ENCODE measurements at regions not wholly inside any gene's neighbourhood (a gene's known extent, or its start where the extent isn't known, plus 50 kb on each side); places are given as distances from the start of the nearest gene placed in this dataset.
A peak's percentile ranks its signal among the peaks of the same experiment; 100 is the strongest.

DNA sequence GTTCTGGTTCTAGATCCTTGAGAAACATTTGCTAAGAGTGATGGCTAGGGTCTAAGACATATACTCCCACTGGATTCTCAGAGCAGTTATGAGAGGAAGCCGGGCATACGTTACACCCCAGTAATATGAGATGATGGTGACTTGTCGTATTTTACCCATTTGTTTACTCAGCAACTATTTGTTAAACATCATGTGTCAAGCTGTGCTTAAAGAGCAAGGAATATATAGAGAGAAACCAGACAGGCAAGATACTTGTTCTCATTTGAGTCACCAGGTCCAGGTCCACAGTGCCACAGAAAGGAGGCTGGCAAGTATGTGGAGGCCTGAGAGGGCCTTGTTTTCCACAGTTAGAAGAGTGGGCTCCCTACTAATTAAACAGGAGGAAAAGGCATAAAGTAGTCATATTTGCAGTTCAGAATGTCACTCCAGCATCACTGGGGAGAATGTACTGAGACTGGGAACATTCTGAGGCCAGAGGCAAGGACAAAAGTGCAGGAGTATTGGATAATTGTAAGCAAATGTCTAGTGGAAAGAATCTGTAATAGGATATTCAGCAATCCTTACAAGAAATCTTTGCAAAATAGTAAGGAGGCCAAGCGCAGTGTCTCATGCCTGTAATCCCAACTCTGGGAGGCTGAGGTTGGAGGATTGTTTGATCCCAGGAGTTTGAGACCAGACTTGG lies 142.2 kb downstream of the IRS2 start:
- no peak for DNase-seq (ENCODE audit: low spot score)

DNA sequence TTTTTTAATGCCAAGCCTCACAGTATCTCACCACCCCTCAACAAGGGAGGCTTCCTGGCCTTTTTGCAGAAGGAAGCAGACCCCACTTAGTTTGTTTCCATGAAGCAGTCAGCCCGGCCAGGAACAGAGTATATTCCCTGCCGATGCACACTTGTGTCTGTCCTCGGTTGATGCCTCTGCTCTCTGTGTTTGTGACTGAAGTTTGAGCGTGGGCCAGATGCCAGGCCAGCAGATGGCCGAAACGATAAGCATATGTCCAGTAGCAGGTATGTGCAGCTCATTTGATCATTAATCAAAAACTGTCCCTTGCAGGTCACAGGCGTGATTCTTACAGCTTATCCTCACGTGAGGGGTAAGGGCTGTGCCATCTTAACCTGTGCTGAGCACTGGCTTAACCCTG lies 144.0 kb downstream of the IRS2 start:
- DNase-seq (ENCODE audit: low spot score): no peak

DNA sequence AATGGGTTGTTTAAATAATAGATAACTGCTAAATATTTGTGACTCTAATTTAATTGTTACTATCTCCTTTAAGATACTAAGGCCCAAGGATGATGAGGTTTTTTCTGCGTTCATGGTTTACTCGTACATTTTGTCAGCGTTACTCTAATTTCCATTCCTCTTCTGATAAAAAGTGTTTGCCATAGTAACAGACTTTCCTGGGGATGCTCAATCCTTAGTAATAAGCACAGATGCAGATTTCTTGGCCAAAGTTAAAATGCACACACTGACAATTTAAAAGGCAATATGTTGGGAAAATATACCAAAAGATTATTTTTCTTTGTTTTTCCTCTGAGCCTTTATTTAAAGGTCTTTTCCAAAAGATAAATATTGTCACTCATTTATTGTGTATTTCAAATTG lies 149.6 kb downstream of the IRS2 start:
- no peak for DNase-seq (ENCODE audit: low spot score)

GRCh38 chr13:109631069-109631468 lies 155.3 kb downstream of the IRS2 start:
- no peak for DNase-seq (ENCODE audit: low spot score)

DNA sequence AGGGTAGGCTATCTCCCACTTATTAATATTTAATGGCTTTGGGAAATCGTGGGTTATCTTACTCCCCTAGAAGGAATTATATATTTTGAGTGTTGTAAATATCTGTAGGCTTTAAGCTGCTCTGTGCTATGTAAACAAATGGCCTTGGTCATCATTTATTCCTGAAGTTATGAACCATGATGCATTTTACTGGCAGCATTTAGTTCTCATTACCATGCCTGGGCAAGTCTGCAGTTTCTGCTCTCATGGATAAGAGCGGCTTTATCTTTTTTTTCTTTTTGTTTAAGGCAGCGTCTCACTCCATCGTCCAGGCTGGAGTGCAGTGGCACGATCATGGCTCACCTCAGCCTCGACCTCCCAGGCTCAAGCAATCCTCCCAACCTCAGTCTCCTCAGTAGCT lies 156.1 kb downstream of the IRS2 start:
- no peak for DNase-seq (ENCODE audit: low spot score)

- DNase-seq (ENCODE audit: low spot score): no peak
Observed at GRCh38 chr13:109629737-109630136, 156.6 kb downstream of the IRS2 start.

DNA sequence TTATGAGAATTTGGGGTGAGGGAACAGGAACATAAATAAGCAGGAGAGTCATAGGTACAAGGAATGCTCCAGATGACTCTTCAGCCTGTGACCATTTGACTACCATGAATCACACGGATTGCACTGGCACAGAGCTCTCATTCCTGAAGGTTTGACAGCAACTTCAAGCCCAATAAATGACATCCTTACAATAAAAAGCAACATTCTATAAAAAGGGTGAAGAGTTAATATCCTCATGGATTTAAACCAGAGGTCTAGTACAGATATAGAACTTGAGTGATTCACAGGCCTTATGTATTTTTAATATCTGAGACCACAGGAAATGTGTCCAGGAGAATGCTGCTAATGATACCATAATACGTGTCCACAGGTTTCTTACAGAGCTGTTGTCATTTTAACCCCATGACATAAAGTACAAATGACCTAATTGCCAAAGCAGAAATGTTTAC lies 158.1 kb downstream of the IRS2 start:
- DNase-seq (ENCODE audit: low spot score): no peak

DNA sequence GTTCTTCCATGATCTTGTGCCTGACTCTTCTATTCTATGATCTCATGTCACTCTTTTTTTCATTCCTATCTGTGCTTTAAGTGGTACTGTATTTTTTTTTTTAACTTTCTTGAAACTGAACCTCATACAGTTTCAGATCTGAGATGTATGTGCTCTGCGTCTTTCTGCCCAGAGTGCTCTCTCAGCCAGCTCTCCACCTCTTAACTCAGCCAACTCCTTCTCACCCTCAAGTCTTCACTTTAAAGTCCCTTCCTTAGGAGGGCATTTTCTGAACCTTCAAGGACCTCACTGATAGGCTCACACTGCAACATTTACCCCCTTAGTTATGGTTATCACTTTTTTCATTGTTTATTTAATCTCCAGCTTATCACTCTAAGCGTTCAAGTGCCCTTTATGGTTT lies 158.7 kb downstream of the IRS2 start:
- no peak for DNase-seq (ENCODE audit: low spot score)

DNA sequence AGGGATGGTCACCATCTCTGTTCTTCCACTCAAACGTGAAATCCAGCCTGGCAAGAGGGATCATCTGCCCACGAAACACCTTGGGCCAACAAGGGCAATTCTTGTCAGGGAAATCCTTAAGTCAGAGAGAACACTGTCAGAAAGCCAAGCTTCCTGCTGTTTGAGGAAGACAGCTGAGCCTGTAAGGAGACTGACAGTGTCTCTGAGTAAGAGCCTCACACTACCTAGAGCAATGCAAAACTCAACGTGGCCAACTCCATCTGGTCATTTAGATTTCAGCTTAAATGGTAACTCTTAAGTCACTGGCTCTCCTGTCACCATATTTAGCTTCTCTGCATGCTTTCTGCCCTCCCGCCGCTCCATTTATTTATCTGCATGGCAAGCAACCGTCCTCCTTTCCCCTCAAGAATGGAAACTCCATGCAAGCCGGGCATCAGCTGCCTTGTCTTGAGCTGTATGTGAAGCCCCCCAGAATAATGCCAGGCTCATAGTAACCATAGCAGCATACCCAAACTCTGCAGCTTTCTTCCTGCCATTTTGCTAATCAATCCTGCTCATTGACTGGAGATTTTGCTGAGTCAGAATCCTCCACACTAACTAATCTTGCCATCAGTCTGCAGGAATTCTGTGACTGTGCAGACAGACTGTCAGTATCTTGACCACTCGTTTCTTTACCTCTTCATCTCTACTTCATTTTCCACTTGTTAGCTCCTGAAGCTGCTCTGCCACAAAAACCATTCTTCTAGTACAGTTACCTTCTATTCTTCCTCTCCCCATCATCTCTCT lies 159.8 kb downstream of the IRS2 start:
- peak; percentile 15 for DNase-seq (ENCODE audit: low spot score)

DNA sequence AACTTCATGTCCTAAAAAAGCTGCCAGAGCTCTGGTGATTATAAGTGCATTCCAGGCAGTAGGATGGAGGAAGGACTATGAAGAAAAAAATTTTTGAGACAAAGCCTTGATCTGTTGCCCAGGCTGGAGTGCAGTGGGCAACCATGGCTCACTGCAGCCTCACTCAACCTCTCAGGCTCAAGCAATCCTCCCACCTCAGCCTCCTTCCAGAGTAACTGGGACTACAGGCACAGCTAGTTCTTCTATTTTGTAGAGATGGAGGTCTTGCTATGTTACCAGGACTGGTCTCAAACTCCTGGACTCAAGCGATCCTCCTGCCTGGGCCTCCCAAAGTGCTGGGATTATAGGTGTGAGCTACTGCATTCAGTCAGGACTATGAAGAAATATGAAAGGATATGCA lies 161.2 kb downstream of the IRS2 start:
- DNase-seq (ENCODE audit: low spot score): no peak

- DNase-seq (ENCODE audit: low spot score): no peak
Observed at GRCh38 chr13:109622006-109622405, 164.4 kb downstream of the IRS2 start.

DNA sequence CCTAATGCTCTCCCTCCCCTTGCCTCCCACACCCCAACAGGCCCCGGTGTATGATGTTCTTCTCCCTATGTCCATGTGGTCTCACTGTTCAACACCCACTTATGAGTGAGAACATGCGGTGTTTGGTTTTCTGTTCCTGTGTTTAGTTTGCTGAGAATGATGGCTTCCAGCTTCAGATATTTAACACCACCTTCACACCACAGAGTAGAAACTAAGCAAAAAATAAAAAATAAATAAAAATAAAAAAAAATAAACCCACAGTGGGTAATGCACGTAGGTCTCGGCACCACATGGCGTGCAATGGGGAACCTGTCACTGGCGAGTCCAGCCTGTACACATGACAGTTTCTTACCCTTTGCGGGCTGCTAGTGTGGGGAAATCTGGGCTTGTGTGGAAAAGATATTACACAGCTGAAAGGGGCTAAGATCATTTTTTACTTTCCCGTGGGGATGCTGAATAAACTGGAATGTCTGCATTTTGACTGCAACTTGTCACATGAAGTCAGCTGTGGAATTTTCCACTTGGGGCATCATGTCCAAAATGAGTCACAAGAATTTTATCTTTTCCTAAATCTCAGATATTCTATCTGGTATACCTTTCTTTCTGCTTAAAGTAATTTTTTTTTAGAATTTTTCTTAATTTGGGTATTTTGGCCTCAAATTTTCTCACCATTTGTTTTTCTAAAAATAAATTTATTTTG lies 170.5 kb downstream of the IRS2 start:
- DNase-seq (ENCODE audit: low spot score): no peak

DNA sequence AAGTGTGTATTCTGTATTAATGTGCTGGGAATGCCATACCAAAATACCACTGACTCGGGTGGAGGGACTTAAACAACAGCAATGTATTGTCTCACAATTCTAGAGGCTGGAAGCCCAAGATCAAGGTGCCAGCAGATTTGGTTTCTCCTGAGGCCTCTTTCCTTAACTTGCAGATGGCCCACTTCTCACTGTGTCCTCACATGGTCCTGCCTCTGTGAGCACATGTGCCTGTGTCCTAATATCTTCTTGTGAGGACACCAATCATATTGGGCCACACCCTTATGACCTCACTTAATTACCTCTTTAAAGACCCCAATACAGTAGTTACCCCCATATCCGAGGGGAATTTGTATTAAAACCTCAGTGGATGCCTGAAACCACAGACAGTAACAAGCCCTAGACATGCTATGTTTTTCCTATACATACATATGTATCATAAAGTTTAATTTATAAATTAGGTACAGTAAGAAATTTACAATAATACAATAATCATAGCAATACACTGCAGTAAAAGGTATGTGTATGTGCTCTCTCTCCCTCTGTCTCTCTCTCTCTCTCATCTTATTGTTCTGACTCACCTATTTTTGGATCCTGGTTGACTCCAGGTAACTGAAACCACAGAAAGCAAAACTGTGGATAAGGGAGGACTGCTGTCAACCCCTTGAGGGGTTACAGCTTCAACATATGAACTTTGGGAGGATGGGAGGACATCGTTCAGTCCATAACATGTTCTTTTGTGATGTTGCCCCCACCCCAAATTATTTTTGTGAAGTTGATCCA lies 174.3 kb downstream of the IRS2 start:
- DNase-seq (ENCODE audit: low spot score): no peak

DNA sequence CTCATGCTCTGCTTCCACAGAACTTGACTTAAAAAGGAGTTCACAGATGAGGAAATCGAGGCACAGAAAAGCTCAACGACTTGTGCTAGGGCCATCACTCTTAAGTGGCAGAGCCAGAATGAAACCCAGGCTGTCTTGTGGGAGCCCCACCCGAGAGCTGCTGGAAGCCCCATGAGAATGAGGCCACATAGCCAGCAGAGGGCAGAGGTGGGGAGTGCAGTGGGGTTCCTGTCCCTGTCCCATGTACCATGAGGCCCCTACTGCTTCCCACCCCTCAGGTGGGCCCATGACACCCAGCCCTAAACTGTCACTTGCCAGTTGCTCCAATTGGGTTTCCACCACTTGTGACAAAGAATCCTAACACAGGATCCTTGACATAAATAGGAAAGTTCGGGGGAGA lies 175.9 kb downstream of the IRS2 start:
- DNase-seq (ENCODE audit: low spot score): peak; percentile 14

- no peak for DNase-seq (ENCODE audit: low spot score)
Observed at GRCh38 chr13:109608503-109608902, 177.9 kb downstream of the IRS2 start.

DNA sequence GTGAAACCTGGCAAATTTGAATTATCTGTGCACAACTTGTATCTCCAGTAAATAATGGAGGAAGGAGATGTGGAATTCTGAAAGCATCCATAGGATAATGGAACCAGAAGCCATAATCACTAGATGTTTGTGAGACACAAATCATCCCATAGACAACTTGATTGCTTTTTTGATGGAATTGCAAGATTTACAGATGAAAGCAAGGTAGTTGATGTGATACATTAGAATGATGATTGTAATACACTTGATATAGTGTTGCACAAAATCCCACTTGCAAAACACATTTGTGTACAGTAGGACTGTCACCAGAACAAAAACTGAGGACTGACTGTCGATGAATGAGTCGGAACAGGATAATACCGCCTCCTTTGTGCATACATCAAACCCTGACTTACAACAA lies 178.3 kb downstream of the IRS2 start:
- no peak for DNase-seq (ENCODE audit: low spot score)

GRCh38 chr13:109606520-109606919 lies 179.9 kb downstream of the IRS2 start:
- no peak for DNase-seq (ENCODE audit: low spot score)

DNA sequence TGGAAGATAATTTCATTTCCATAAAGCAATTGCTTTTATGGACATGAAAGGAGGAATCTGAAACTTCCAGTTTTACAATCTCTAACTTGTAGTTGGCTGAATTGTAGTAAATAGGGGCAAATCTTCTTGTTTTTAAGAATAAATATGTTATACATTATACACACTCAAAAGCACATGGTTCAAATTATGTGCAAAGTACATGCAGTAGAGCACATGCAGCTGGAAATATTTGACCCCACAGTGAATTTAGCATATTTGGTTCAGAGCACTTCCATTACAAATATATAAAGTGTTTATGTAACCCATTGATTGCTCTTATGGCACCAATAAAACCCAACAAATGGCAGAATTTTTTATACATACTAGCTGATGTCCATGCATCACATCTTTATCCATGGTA lies 180.5 kb downstream of the IRS2 start:
- DNase-seq (ENCODE audit: low spot score): no peak

- DNase-seq (ENCODE audit: low spot score): no peak
Observed at GRCh38 chr13:109604894-109605293, 181.5 kb downstream of the IRS2 start.

GRCh38 chr13:109602356-109602755 lies 184.0 kb downstream of the IRS2 start:
- DNase-seq (ENCODE audit: low spot score): no peak

DNA sequence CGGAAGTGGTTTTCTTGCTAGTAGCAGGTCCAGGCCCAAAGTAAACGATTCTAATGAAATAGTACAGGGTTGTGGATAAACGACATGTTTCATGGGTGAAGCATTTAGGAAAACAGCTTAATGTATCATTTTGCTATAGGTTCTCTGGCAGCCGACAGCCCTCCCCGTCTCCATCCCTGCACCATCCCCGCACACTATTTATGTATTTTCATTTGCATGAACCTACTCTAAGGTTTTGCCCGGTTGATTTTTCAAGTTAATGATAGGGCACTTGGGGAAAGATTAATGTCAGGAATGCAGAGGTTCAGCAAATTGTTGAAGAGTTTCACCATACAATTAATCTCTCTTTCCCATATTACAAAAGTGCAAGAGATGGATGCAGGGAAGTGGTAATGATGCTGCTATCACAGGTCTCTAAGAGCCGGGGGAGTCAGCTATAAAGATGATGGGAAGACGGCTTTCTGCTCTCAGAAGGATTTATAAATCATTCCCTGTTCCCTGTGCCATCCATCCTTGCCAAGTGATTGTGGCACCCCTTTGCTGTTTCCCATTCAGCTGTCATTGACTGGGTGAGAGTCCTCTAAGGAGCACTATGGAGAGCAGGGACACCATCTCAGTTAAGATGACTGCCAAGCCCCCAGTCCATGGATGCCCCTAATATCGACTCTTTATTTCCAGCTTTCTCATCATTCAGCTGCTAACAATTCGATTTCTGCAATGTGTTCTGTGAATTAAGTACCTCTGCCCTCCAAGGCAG lies 186.3 kb downstream of the IRS2 start:
- DNase-seq (ENCODE audit: low spot score): no peak

- no peak for DNase-seq (ENCODE audit: low spot score)
Observed at GRCh38 chr13:109595471-109595870, 190.9 kb downstream of the IRS2 start.

Data from pons (tissue), 1 donor.